HG02759 (cell line): ENCODE measurements at regions not wholly inside any gene's neighbourhood (a gene's known extent, or its start where the extent isn't known, plus 50 kb on each side); places are given as distances from the start of the nearest gene placed in this dataset.

Experiments
- ATAC-seq: cut with Tn5 transposase; IDR thresholded peaks from one replicate; pipeline ENCODE4 v1.9.1; 2021; ENCODE audit warnings: mild to moderate bottlenecking, moderate library complexity; ENCODE audit not compliant: unreplicated experiment

DNA sequence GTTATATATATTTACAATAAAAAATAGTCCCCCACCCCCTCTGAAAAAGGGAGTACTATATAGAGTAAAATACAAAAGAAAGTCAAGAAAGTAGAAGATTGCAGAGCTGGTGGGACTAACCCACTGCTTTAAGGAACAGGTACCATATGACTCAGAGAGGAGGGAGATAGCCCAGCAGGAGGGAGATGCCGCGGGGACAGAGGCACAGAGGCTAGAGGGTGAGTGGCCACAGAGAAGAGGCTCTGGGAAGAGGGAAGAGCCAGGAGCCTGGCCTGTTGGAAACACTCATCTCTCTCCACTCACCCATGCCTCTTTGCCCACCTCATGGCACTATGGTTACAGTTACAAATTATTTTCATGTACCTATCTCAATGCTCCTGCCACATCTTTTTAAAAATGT, 53.6 kb upstream of the LYVE1 start:
- ATAC-seq = no peak

DNA sequence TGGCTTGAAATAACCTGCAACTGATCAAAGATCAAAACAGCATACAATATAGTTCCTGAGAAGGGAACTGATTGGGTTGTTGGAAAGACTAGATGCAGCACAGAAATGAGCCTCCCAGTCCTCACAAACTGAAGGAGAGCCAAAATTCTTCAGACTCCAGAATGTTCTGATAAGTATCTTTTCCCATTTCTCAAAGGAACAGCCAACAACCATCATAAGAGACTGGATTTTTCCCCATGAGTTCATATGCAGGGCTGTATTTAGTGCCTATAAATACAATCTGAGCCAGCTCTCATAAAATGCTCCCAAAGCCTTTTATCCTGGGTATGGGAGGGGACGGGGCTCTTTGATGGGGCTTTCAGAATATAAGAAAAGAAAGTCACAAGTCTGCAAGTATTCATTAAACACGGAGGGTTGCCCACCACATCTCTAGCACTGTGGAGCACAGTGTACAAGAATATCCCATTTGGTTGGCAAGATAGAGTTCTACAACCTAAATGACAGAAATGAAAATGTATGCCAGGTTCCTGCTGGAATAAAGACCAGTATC, 50.7 kb upstream of the LYVE1 start:
- no peak for ATAC-seq

DNA sequence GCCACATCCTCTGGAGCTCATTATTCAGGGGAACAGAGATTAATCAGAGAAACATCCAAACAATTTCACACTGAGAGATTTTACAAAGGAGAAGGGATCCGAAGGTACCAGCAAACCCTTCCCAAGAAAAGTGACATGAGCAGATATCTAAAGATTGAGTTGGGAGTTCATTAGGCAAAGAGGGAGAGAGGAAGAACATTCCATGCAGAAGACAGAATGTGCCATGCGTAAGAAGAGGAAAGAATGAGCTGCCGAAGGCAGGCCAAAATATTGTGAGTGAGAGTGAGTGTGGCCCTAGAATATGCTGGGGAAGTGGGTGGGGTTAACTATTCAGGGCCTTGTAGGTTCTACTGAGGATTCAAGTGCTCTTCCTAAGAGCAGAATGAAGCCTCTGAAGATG, 50.0 kb upstream of the LYVE1 start:
- no peak for ATAC-seq
